Myocyte (in vitro differentiated cells): ENCODE measurements at regions not wholly inside any gene's neighbourhood (a gene's known extent, or its start where the extent isn't known, plus 50 kb on each side); places are given as distances from the start of the nearest gene placed in this dataset.

Experiments
- DNase-seq: peaks from one replicate; pipeline ENCODE4 v3.0.0-alpha.2; 2012; ENCODE audit warnings: low read depth

DNA sequence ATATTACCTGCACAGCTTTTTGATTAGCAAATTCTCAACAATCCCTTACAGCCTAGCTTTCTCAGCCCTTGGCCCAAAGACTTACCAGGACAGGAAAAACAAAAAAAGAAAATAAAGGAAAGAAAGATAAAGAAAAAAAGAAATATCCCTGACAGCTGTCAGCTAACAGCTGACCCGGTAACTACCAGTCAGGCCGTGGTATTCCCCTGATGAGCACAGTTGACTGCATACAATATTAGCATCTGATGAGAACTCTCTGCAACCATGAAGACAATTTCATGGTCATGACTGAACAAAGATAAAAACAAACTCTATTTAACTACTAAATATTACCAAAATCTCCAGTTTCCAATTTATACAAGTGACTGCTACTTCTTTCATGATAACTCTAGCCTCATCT, 798.8 kb downstream of the PLA2G4A start:
- peak; percentile 53 for DNase-seq

DNA sequence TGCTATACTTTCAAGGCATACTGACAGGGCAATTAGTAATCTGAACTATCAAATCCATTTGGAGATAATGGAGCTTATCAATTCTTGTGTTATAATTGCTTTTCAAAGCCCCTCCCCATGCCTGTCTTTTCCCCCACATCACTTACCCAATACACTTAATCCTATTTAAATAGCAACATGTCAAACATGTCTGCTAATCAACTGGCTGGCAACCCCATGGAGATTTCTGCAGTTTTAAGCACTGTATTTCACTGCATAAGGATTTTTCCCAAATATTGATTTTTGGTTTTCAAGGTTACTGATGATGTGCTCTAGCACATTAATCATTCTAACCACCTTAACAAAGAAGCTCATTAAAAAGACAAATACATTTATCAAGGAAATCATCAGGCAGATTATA, 800.3 kb downstream of the PLA2G4A start:
- DNase-seq: no peak

- no peak for DNase-seq
Measured at GRCh38 chr1:187630653-187631380, 802.1 kb downstream of the PLA2G4A start.

DNA sequence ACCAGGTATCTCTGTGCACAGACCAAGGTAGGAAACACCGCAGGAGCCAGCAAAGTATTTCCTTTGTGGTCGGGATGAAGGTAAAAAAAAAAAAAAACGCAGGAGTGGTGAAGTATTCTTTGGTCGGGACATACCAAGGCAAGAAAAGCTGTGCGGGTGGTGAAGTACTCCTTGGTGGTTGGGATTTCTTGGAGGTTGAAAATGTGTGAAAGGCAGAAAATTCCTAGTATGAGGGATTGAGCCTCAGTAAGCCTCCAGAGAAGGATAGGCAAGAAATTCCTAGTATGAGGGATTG, 802.6 kb downstream of the PLA2G4A start:
- DNase-seq: no peak

GRCh38 chr1:187631984-187632383, 803.2 kb downstream of the PLA2G4A start:
- DNase-seq: no peak

DNA sequence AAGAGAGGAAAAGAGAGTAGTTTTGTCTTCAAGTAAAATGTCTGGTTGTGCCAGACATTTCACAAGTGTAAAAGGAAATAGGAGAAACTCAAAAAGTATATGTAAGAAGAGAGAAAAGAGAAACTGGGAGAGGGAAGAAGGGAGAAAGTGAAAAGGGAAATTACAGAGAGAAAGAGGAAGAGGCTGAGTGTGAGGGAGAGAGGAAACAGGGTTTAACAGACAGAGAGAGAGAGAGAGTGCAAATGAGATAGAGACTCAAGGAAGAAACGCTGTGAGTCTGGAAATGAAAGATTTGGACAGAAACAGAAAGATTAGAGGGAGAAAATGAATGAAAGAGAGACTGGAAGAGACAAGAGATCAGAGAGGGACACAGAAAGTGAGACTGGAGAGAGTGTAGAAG, 806.2 kb downstream of the PLA2G4A start:
- no peak for DNase-seq

DNA sequence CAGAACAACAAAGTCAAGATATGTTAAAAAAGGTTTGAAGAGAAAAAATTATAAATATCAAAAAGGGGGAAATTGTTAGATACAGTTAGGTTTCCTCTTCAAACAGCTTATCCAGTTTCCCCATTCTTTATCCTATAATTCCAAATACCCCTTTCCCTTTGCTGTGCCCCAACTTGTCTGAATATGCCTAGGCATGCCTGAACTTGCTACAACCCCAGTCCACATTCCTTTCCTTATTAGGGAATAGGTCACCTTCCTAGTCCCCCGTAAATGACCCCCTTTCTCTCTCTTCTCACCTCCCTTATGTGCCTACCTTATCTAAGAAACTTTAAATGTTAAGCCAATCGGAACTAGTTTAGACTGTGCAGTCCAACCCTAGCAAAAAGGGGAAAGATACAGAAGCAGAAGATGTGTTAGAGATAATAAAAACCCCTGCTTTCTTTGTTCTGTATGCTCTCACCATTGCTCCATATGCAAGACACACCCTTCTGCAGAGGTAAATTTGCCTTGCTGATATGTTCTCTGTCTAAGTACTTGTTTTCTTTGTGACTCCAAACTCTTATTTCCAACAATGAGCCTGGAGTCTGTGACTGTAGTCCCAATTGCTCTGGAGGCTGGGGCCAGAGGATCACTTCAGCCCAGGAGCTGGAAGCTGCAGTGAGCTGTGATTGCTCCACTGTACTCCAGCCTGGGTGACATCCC, 810.1 kb downstream of the PLA2G4A start:
- DNase-seq: no peak

DNA sequence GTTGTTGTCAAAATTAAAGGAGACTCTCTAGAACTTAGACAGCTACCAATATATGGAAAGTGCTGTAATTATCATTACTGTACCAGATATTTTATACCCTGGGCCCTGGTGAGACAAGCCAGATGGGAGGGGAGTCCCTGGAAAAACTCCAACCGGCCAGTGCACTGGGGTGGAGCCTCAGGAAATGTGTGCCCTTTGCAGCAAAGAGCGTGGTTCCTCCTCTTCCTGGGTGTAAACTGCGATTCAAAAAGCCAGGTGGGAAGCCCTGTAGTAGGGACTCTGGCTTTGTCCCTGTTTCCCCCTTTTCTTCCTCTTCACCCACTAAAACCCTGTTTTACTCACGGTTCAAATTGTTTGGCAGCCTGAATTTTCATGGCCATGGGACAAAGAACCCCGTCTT, 812.3 kb downstream of the PLA2G4A start:
- no peak for DNase-seq

GRCh38 chr1:187641463-187641862, 812.7 kb downstream of the PLA2G4A start:
- DNase-seq: no peak

GRCh38 chr1:187641907-187642306, 813.2 kb downstream of the PLA2G4A start:
- no peak for DNase-seq

- DNase-seq: no peak
Measured at GRCh38 chr1:187645651-187646050, 816.9 kb downstream of the PLA2G4A start.

DNA sequence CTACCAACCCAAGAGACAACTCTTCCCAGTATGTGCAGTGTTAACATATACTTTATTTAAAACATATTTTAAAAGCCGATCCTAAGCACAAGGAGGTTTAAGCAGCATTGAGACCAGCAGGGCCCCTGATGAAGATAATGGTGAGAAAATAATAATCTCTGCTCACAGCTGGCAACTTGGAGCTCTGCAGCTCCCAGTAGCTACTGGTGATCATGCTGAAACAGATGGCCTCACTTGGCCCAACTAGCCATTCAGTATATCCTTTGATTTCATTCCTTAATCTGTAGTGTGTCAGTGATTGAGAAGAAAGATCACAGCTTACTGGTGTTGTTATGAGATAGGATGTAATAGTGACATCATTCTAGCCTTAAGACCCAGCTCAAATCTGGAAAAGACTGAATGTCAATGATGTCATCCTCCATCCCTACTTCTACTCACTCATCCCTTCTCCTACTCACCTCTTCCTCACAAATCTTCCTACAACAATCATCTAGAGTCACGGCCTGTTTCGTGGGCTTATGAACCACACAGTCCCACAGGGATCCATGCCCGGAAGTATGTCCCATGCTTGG, 817.9 kb downstream of the PLA2G4A start:
- no peak for DNase-seq

GRCh38 chr1:187648091-187648490, 819.3 kb downstream of the PLA2G4A start:
- DNase-seq: no peak

GRCh38 chr1:187654635-187655034, 825.9 kb downstream of the PLA2G4A start:
- DNase-seq: no peak

GRCh38 chr1:187655104-187655503, 826.4 kb downstream of the PLA2G4A start:
- no peak for DNase-seq

- no peak for DNase-seq
Measured at GRCh38 chr1:187665483-187665882, 836.7 kb downstream of the PLA2G4A start.

DNA sequence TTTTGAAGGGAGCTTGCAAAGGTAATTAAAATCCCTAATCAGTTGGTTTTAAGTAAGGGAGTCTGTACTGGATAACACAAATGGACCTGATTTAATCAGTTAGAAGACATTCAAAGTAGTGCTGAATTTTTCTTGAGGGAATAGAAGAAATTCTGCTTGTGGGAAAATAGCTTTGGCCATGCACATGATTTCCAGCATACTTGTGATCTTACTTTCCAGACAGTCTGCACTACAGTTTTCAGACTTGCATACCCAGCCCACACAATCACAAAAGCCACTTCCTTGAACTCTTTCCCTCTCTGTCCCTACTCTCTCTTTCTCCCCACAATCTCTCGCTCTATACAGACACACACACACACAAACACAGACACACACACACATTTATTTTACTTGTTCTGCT, 852.1 kb downstream of the PLA2G4A start:
- DNase-seq: peak; percentile 24

DNA sequence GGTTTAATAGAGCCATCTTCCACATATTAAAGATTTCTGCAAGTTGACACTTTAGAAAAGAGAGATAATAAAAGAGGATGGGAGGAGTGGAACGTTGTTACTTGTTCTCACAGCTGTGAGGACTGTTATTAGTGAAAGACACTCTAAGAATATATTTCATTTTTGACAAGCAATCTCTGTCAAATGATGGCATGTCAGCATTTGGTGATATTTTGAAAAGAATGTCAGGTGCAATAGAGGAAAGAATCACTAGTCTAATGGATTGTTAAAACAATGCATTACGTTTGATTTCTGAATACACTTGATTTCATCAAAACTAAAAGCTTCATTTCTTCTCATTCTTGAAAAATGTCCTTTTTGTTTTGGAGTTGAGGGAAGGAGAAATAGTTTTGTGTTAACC, 853.4 kb downstream of the PLA2G4A start:
- no peak for DNase-seq

GRCh38 chr1:187685333-187685732, 856.6 kb downstream of the PLA2G4A start:
- no peak for DNase-seq

GRCh38 chr1:187689129-187689528, 860.4 kb downstream of the PLA2G4A start:
- peak; percentile 49 for DNase-seq

DNA sequence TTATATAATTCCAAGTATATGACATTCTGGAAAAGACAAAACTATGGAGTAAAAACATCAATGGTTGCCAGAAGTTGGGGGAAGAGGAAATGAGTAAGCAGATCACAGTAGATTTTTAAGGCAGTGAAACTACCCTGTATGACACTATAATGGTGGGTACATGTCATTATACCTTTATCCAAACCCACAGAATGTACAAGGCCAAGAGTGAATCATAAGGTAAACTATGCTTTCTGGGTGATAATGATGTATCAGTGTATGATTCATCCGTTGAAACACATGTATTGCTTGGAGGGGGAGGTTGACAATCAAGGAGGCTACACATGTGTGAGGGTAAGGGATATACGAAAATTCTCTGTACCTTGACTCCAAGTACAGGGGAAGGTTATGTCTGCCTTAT, 862.7 kb downstream of the PLA2G4A start:
- DNase-seq: no peak

- DNase-seq: no peak
Measured at GRCh38 chr1:187692799-187693198, 864.0 kb downstream of the PLA2G4A start.

GRCh38 chr1:187696073-187696472, 867.3 kb downstream of the PLA2G4A start:
- DNase-seq: peak; percentile 20
